Stimulated activated CD4-positive, alpha-beta T cell treated with anti-CD3 and anti-CD28 coated beads, Interleukin-1b, Interleukin-23, amount 100 ng/mL, for 4 hours (primary cell): ENCODE measurements at regions not wholly inside any gene's neighbourhood (a gene's known extent, or its start where the extent isn't known, plus 50 kb on each side); places are given as distances from the start of the nearest gene placed in this dataset.

Source experiments
- DNase-seq, 2 donors: peaks; one replicate each; pipeline ENCODE4 v3.0.0-alpha.2; 2020; ENCODE audit warnings: low read depth in 2 of 2

DNA sequence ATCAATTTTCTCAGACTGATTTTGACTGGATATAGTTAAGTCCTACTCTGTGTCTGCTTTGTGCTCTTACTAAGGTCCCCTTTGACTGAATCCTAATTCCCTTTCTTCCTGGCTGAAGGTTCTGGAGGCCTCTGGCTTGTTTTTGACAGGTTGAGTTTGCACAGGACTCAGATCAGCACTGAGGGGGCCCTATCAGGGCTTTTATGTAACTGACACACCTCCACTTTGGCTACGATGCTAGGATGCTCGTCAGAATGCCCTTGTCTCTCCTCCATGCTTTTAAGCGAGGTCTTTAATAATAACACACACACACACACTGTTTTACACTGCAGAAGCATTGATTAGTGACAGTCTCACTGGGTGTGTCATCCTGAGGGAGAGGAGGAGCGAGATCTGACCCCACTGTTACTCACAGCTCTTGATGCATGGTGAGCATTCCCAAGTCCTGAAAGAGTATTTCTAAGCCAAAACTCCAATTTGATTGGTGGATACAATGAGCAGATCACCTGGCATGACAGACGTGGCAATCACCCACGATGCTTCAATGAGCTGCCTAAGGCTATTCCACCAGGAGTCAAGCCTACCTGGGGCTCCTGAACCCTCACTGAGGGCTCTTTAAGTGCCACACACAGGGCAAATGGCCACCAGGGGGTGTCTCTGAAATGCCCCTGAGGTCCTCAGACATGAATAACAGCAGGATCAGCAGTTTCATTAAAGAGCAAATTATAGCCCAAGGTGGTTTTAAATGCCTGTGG lies 130.4 kb upstream of the CPEB2 start:
- DNase-seq: peak in 1 of 2 donors; percentile 23

DNA sequence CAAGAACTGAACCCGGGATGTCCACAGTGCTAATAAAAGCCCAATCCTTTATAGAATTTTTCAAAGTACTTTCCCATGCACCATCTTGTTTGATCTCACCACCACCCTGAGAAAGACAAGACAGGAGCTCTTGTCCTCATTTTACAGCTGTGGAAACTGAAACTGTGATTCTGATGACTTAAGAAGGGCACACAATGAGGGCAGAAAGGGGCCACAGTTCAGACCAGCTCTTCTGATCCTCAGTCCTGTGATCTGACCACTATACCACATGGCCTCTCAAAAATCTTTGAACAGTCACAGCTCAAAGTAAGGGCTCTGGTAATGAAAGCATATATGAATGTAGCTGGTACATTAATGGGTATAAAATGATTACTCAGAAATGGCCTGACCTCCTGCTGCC lies 127.3 kb upstream of the CPEB2 start:
- no peak for DNase-seq

DNA sequence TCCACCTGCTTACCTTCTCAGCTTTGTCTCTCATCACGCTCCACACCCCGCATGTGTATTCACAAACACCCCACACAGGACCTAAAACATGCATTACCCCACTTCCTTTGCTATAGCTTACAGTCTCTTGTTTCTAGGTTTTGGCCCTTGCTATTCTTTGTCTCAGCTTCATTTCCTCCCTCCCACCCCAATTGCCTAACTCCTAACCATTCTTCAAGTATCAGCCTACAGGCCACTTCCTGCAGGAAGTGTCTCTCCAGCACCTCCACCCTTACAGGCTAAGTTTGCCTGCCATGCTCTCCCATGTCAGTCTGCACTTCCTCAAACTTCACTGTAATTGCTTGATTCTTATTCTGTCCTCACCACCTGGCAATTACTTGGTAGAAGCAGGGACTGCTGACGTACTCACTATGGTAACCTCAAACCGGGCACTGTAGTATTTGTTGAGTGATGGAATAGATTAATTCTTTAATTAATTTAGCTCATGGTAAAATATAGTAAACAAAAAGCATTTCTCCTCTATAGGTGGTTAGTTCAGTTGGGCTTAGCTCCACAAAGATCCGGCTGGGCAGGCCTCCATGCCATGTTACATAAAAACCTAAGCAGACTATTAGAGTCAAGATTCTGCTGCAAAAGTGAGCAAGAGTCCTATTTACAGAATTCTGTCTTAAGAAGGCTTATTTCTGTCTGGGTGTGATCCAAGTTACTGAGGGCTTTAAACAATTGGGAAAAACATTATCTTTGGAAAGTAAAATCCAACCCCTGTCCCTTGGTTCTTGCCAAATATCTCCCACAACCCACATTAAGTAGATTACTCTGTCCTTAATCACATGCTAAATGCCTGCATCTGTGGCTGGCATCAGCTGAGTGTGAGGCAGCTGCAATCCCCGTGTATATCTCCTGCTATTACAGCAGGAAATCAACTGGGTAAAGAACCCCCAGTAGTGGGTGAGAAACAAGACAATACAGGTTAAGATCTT lies 124.7 kb upstream of the CPEB2 start:
- DNase-seq: no peak

DNA sequence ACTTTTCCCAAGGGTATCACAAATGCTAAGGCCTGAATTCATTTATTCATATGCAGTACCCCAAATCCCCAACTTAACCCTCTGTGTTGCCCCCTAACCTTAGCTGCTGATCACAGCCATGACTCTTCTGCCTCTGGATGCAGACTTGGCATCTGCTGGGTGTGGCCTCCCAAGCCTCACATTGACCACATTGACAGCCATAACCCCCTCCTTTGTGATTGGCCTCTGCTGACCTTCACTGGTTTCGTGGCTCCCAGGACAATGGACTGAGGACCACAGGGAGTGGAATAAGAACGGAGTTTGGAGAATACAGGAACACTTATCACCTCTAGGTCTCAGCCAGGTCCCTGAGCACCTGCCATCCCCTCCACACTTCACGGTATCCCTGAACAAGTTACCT lies 123.6 kb upstream of the CPEB2 start:
- no peak for DNase-seq

DNA sequence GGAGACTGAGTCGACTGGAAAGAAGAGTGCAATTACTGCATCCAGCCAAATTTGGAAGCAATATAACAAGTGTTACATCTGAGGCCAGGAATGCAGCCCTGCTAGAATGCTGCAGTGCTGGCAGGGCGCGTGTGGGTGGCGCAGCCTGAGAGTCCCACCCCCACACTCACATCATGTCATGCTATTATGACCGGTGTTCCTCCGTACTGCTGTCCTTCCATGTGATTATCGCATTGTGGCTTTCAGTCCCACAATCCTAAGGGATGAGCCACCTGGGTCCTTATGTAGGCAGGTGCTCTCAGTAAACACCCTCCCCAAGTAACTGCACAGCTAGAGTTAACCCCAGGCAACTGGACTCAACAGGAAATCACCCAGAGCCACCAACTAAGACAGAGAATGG lies 122.6 kb upstream of the CPEB2 start:
- no peak for DNase-seq

DNA sequence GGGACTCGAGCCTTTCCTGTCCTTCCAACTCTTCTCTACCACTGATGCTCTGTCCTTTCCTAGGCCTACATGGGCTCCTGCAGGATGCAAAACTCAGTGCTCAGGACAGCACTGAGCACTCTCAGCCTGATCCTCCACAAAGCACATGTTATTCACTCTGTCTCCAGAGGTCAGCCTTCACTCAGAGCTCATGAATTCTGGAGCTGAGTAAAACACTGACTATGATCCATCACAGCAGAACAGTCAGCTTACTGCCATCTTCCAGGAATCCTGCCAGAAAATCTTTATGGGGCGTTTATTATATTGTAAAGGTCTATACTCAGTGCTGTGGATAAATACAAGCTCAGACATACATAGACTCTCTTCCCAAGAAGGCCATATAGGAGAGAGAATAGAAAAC lies 121.5 kb upstream of the CPEB2 start:
- no peak for DNase-seq

DNA sequence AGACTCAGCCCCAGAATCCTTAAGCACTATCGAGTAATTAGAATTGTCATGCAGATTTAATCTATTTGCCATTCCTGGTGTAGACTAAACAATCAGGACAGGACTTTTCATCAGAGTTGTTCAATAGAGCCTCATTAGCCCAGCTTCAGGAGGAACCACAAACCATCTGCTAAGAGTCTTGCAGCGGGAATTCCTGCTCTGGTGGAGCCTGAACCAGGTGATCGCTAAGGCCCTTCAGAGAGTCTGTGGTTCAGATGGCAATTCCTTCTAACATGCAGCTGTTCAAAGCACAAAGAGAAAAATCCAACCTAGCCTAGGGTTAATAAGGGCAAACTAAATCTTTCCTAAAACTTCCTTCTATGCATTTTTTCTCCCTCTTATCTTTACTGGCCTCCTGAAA lies 119.1 kb upstream of the CPEB2 start:
- no peak for DNase-seq

DNA sequence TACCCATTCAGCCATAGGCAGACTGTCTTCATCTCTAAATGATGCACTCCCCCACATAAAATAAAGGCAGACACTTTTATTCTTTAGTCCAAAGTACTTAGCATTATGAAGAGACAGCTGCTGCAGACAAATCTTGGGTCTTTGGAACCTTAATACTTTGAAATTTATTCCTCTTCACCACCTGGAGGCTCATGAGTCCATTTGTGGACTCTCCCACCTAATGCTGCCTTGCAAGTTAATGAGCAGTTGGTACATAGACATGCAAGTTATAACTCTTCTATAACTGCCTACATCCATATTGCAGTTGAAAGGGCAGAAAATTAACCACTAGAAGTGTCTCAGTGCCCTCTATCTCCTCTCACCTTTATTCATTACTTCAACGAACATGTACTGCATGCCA lies 118.6 kb upstream of the CPEB2 start:
- DNase-seq: no peak

DNA sequence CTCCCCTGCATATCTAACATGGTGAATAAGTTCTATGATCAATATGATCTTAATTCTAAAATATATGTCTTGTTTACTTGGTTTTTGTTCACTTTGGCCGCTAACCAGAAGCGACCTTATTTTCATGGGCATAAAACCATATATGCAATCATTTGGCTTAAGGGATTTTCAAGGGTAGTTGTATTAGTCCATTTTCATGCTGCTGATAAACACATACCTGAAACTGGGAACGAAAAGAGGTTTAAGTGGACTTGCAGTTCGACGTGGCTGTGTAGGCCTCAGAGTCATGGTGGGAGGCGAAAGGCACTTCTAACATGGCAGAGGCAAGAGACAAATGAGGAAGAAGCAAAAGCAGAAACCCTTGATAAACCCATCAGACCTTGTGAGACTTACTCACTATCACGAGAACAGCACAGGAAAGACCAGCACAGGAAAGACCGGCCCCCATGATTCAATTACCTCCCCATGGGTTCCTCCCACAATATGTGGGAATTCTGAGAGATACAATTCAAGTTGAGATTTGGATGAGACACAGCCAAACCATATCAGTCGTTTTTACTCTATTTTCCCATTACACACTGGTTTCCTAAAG lies 114.3 kb upstream of the CPEB2 start:
- DNase-seq: no peak

DNA sequence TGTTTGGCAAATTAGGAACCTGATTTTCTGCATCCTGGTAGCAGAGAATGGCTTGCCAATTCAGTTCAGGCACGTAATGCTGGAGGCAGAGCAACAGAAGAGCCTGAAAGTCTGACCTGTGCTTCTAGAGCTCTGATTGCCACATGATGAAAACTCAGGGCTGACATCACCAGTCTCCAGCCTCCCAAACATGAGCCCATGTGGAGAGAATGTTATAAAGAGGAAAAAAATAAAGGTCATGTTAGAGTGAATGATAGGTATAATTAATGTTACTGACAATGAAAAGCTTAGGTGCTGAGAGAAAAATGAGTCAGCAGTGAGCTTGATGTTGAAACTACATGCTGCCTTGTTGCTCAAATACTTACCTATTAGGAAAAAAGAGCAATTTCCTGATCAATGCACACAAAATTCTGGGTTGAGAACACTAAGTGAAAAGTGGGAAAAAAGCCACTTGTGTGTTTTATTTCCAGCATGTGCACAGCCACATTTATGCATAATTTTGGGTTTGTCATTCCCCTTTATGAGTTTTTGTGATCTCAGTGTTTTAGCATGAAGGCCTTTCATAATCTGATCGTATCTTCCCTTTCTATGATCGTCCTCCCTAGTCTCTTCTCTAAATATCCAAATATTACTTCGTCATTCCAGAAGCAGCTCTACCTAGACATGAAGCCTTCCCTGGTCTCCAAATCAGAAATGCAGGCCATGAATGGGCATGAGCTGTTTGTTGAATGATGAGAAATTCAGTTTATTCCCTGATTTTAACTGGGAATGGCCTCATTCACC lies 113.3 kb upstream of the CPEB2 start:
- DNase-seq: no peak

DNA sequence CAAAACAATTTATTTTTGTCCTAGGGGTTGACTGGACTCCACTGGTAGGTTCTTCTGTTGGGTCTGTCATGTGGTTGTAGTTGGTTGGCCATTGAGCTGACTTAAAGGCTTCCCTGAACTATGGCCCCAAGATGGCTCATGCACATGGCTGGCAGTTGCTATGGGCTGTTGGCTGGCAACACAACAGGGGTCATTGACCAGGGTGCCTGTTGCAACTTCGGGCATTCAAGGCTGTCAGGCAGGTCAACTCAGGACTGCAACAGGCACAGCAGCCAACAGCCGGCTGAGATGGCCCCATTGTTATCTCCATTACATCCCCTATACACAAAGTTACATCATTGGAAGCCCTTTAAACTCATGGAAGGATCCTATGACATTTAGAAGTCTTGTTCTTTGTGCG lies 109.7 kb upstream of the CPEB2 start:
- DNase-seq: no peak

DNA sequence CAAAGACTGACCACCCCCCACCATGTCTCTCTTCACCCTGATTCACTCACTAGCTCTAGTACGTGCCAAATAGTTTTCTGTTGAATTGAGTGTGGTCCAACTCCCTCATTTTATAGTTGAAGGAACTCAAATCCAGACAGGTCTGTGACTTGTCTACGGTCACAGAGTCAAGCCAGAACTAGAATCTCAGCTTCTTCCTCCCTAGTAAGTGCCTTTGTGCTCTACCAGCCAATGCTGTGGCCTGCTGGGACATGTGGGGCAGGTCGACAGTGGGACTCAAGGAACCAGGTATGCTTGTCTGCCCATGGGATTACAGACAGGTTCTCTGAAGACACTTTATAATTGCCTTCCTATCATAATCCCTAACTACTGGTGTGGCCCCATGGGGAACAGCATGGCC lies 108.6 kb upstream of the CPEB2 start:
- no peak for DNase-seq

DNA sequence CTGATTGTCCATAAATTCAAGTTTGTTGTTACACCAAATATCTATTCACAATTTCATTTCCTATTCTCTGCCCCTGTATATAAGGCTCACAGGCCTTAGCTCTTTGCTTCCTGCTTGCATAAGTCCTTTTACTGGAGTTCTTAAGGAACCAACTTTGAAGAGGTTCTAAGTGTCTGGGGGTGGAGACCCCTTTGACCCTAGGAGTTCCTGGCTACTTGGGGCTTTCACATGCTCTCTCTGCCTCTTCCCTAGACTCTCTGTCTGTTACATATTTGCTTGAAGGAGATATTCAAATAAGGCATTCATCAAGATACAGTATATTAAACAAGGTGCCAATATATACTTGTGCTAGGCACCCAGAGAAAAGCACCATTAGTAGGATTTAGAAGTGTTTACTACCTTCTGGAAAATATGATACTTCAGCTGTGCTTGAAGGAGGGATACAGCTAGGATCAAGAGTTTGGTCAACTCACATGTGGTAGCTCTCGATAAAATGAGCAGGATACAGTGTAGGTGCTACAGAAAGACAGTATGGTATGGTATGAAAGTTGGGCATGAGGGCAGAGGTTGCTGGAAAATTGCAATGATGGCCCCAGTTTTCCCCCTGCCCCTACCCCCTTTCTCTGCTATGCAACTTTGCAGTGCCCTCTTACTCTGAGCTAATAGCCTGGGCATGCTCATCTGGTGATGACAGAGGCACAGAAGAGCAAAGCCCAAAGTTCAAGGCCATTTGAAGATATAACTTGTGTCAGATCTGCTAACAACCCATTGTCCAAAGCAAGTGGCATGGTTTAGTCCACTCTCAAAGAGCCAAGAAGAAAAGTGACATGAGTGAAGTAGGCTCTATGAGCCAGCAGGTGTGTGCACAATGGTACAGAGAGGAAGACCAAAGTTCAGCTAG lies 107.6 kb upstream of the CPEB2 start:
- no peak for DNase-seq

DNA sequence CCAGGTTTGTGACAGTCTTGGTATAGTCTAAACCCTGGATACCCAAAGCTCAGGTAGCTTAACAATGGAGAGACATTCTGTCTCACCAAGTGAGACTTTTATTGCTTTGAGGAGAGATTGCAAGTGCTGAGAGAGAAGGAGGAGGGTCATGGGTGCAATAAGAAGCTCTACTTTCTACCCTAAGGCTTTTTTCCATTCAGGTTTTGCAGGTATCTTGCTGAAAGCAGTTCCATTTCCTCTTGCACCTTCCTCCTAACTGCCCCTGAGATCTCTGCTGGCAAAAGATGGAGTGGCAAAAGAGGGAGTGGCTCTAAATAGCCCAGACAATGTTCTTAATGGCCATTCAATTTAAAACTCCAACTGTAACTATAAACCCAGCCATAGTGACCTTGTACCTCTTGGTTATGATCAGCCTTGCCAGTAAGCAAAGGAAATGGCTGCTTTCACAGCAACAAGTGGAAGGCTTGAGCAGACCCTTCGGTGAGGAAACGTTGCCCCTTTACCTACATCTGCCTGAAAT lies 105.6 kb upstream of the CPEB2 start:
- DNase-seq: no peak

DNA sequence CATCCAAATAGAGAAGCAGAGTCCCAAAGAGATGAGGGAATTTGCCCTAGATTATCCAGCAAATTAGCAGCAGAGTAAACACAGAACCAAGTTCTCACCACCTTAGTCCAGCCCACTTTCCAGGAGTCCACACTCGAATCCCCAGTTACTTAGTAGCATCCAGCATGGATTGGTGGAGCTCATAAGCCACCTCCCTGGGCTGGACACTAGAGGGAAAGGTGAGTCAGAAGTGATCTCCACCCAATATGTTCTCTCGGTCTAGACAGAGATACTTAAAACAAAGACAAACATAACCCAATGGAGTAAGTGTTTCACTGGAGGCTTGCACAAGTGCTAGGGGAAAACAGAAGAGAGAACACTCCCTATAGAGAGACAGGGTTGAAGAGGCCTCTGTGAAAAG lies 105.1 kb upstream of the CPEB2 start:
- no peak for DNase-seq

DNA sequence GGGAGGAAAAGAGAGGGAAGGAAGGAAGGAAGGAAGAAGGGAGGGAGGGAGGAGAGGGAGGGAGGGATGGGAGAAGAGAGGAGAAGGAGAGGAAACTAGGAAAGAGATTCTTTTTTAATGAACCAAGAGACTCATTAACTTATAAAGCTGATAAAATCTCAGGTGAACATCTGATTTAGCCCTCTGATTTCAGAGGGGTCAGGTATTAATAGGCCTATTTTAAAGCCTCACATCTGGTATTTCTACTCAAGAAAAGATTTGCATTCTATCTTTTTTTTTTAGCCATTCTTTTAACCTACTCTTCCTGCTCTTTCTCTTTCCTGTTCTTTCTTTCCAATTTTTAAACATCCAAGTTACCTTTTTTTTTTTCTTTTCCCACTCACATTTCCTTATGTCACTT lies 103.3 kb upstream of the CPEB2 start:
- no peak for DNase-seq

DNA sequence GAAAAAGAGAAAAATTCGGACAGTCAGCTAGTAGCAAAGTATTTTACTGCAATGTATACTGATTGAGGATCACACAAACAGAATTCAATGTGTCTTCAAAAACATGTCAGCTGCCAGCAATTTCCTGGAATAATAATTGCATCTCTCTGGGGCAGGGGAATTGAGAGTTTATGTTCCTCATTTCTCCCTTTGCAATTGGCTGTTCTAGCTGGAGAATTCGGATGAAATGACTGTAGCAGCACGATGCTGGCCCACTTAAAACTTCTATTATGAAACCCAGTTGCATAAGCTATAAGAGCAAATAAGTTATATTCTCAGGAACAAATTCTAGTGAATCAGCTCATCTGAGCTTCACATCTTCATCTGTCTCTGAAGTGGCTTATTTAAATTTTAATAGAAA lies 99.9 kb upstream of the CPEB2 start:
- no peak for DNase-seq

DNA sequence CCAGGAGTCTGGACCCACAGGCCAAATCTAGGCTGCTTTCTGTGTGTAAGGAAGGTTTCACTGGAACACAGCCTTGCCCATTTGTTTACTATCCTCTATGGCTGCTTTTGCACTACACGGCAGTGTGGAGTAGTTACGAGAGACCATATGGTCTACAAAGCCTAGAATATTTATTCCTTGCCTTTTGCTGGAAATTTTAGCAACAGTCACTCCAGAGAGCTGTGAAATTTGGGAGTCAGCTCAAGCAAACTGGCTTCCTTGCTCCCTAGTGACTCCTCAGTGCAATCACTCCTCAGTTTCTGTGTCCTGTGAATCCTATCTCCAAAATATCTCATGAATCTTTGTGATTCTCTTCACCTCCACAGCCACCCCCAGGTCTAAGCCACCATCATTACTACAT lies 99.0 kb upstream of the CPEB2 start:
- no peak for DNase-seq

DNA sequence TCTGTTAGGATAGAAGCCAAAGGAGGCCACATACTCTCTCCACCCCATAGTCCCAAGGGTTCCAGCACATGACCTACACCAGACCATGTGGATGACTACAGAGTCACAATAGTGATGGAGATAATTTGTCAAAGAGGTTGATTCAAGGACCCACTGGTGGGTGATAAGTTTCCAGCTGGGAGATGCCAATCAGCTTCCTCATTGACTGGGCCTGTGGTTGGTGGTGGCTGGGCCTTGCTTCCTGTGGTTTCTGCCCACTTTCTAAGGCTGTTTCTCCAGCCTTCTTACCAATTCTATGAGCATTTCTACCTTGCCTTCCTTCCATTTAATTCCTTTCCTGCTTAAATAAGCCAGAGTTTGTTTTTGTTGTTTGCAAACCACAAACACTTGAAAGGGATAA lies 95.5 kb upstream of the CPEB2 start:
- no peak for DNase-seq

DNA sequence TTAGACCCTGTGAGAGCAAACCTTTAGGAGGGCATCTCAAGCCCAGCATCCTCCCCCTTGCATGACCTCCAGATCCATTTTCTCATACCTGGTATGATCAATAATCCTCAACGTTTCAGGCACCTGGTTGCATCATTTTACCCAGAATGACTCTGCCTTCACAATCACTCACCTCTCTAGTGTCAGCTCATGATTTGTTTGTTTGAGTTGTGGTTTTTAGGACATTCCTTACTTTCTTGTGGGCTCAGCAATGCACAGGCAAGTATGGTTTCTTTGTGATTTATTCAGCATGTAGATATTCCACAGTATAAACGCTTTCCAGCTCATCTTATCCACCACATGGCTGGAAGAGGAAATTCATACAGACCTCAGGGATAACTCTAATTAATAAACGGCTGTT lies 93.6 kb upstream of the CPEB2 start:
- DNase-seq: no peak

DNA sequence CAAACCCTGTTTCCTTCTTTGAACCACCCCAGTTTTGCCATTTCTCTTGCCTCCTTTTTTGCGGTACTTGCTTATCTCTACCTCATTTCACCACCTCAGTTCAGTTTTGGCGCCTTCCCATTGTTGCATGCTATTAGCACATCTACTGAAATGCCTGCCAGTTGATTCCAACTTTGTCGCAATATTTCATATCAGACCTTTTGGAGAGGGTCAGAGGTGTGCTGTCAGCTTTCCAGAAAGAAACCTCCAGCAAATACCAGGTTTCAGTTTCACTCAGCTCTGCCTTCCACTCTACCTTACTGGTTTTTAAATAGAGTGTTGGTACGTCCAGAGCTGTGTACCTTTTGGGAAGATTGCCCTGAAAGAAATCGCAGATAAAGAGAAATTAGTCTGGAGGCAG lies 91.9 kb upstream of the CPEB2 start:
- no peak for DNase-seq
